Type B pancreatic cell (in vitro differentiated cells): ENCODE measurements at regions not wholly inside any gene's neighbourhood (a gene's known extent, or its start where the extent isn't known, plus 50 kb on each side); places are given as distances from the start of the nearest gene placed in this dataset.
A peak's percentile ranks its signal among the peaks of the same experiment; 100 is the strongest.

Experiments used
- DNase-seq: peaks from one replicate; pipeline ENCODE4 v3.0.0; 2021; ENCODE audit warnings: mixed read lengths; ENCODE audit not compliant: unreplicated experiment; ENCODE audit errors: extremely low spot score
- H3K27ac Mint-ChIP-seq: 2 replicates; pipeline ENCODE4 v1.8.0; 2021; ENCODE audit warnings: mild to moderate bottlenecking, mixed read lengths
- H3K27me3 Mint-ChIP-seq: 2 replicates; pipeline ENCODE4 v1.8.0; 2021; ENCODE audit warnings: mixed read lengths
- H3K36me3 Mint-ChIP-seq: 2 replicates; pipeline ENCODE4 v1.8.0; 2021; ENCODE audit warnings: mixed read lengths
- H3K4me1 Mint-ChIP-seq: one replicate; pipeline ENCODE4 v1.8.0; 2021; ENCODE audit warnings: mixed read lengths; ENCODE audit not compliant: unreplicated experiment
- H3K4me3 Mint-ChIP-seq: 2 replicates; pipeline ENCODE4 v1.8.0; 2021; ENCODE audit warnings: mild to moderate bottlenecking, mixed read lengths
- H3K9me3 Mint-ChIP-seq: 2 replicates; pipeline ENCODE4 v1.8.0; 2021; ENCODE audit warnings: mixed read lengths
- TF ChIP-seq, protein P1 (sequence below): fragments of 200-600 bp; sonication (generic); conservative IDR thresholded peaks from 2 replicates; pipeline ENCODE4 v1.5.0; 2021; ENCODE audit warnings: antibody characterized with exemption, mild to moderate bottlenecking

DNA sequence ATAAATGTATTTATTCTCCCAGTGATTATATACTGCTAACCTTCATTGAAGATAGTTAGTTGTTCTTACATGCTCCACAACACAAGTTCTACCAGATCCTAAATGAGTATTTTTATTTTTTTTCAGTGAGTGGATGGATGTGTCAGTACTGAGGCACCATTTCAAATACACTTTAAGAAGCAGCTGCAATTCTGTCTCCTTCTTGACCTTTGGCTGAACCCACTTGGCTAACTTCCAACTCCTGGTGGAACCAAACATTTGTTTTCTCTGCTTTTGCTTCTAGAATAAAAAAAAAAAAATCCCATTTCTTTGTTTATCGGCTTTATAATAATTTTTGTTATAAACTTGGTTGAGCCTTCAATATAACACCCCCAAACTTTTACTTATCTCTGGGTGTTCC is 458.3 kb upstream of the MAP3K7 start:
- Mint-ChIP-seq H3K27me3 (no peaks in the 10 kb centered on the region), H3K4me3 (no peak overlapping the region), H3K27ac (no peak overlapping the region), H3K4me1 (peaks cover 7% of the 10 kb centered on the region), H3K9me3 (peaks cover 15% of the 10 kb centered on the region), H3K36me3 (no peaks in the 10 kb centered on the region)
- TF ChIP-seq, protein P1, sequence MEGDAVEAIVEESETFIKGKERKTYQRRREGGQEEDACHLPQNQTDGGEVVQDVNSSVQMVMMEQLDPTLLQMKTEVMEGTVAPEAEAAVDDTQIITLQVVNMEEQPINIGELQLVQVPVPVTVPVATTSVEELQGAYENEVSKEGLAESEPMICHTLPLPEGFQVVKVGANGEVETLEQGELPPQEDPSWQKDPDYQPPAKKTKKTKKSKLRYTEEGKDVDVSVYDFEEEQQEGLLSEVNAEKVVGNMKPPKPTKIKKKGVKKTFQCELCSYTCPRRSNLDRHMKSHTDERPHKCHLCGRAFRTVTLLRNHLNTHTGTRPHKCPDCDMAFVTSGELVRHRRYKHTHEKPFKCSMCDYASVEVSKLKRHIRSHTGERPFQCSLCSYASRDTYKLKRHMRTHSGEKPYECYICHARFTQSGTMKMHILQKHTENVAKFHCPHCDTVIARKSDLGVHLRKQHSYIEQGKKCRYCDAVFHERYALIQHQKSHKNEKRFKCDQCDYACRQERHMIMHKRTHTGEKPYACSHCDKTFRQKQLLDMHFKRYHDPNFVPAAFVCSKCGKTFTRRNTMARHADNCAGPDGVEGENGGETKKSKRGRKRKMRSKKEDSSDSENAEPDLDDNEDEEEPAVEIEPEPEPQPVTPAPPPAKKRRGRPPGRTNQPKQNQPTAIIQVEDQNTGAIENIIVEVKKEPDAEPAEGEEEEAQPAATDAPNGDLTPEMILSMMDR = no peak
- DNase-seq = no peak

DNA sequence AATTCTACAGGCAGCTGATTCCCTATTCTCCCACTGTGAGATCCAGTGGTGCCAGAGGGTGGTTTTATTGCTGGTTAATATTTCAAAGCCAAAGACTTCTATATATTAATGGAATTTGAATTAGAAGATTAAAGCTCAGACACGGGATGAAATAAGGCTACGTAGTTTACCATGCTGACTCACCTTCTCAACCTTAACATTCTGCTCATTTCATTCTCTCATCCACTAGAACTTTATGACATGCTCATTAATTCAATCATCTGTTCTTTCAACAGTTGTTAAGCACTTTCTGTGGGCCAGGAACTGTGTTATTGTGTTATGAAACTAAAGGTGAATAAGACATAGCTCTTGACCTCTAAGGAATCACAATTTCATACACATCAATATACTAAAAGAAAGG is 456.9 kb upstream of the MAP3K7 start:
- TF ChIP-seq, protein P1 = no peak
- Mint-ChIP-seq H3K9me3 (peaks cover 15% of the 10 kb centered on the region), H3K4me1 (peaks cover 7% of the 10 kb centered on the region), H3K27me3 (no peaks in the 10 kb centered on the region), H3K4me3 (no peak overlapping the region), H3K36me3 (no peaks in the 10 kb centered on the region), H3K27ac (no peak overlapping the region)
- DNase-seq = no peak

DNA sequence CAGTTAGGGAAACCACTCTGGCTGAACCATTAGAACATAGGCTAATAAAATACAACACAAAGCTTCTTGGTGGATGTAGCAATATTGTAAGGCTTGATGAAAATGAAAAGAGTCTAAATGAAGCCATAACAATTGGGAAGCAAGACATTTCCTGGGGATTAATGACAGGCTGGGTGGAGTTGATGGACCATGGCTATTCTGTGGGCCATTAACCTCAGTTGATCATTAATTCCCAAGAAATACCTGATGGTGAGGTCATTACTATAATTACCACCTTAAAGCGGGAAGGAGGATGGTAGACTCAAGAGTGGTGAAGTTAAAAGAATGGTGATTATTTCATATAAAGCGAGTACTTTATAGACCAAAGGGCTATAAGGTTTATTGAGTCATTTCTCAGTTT is 455.8 kb upstream of the MAP3K7 start:
- Mint-ChIP-seq H3K9me3 (peaks cover 15% of the 10 kb centered on the region), H3K4me1 (peaks cover 7% of the 10 kb centered on the region), H3K27ac (no peak overlapping the region), H3K4me3 (no peak overlapping the region), H3K27me3 (no peaks in the 10 kb centered on the region), H3K36me3 (no peaks in the 10 kb centered on the region)
- DNase-seq = no peak
- TF ChIP-seq, protein P1 = no peak

DNA sequence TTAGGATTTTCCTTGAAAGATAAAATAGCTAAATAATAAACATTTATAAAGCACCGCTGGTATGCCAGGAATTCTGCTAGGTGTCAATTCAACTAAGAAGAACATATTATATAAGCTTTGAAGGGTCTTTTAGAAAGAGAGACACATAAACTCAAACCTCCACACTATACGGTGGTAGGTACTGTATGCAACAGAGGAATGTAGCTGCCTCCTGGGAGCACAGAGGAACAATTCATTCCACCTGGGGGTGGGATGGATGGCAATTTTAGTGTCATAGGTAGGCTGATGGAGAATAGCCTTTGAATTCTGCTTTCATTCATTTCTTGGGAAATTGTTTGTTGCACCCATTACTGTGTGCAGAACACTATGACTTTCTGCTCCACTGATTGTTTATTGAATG is 447.1 kb upstream of the MAP3K7 start:
- DNase-seq = no peak
- Mint-ChIP-seq H3K27me3 (peaks cover 7% of the 10 kb centered on the region), H3K4me1 (peaks cover 30% of the 10 kb centered on the region), H3K9me3 (peaks cover 5% of the 10 kb centered on the region), H3K36me3 (no peaks in the 10 kb centered on the region), H3K27ac (no peak overlapping the region), H3K4me3 (no peak overlapping the region)
- TF ChIP-seq, protein P1 = no peak

DNA sequence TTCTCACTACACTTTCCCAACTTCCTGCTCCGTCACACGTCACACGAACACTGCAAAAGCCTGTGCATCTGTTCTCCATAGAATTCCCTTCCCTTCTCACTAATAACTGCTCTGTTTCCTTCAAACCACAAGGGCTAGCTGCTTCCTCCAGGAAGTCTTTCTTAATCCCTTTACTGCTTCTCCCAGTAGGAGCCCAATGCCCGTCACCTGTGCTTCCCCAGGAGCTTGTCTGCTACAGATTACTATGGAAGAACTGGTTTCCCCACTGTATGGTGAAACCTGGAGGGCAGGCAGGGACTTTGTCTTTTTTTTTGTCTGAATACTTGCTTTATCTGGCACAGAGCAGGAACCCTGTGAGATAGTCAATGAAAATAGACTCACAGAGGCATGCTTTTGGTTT is 444.7 kb upstream of the MAP3K7 start:
- Mint-ChIP-seq H3K9me3 (peaks cover 5% of the 10 kb centered on the region), H3K4me3 (no peak overlapping the region), H3K27me3 (peaks cover 7% of the 10 kb centered on the region), H3K27ac (no peak overlapping the region), H3K36me3 (no peaks in the 10 kb centered on the region), H3K4me1 (peaks cover 31% of the 10 kb centered on the region)
- TF ChIP-seq, protein P1 = no peak
- no peak for DNase-seq

DNA sequence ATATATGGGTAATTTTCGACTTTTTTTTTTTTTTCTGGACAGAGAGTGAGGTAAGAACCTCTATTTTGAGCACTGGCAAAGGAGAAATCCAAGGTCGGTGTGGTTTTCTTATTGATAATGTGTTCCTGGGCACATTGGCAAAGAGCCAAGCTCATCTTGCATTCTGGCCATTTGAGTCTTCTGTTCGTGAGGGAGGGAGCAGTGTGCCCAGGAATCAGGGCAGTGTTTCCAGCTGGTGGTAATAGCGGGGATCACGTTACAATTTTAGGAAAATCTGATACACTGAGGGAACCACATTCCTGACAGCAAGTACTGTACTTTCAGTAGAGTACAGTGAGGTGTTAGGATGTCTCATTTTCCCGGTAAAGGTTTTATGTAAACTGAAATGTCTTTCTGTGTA is 442.3 kb upstream of the MAP3K7 start:
- TF ChIP-seq, protein P1 = no peak
- peak overlapping the region; percentile 47 for H3K27ac Mint-ChIP-seq
- no peak for DNase-seq
- H3K4me3 Mint-ChIP-seq = peak overlapping the region; percentile 12
- peaks cover 5% of the 10 kb centered on the region for H3K9me3 Mint-ChIP-seq
- peaks cover 25% of the 10 kb centered on the region for H3K4me1 Mint-ChIP-seq
- H3K27me3 Mint-ChIP-seq = peaks cover 7% of the 10 kb centered on the region
- H3K36me3 Mint-ChIP-seq = no peaks in the 10 kb centered on the region
